Skin of body (tissue), 1 donor: ENCODE measurements at regions not wholly inside any gene's neighbourhood (a gene's known extent, or its start where the extent isn't known, plus 50 kb on each side); places are given as distances from the start of the nearest gene placed in this dataset.
"Not testable (repeated sequence)": the region's sequence is repeated elsewhere in the genome, so short reads cannot be mapped to it uniquely, and the experiment has no call there.

ENCODE experiments used
- DNase-seq: peaks from one replicate; lab custom pipeline; 2025; lab: John Stamatoyannopoulos, UW

GRCh38 chr11:25755918-25756584, 575.9 kb upstream of the ANO3 start:
- DNase-seq, result no peak

GRCh38 chr11:25758145-25758661, 573.7 kb upstream of the ANO3 start:
- DNase-seq, result no peak

GRCh38 chr11:25766332-25767015, 565.5 kb upstream of the ANO3 start:
- no peak for DNase-seq

- no peak for DNase-seq
These were observed 562.6 kb upstream of the ANO3 start for GRCh38 chr11:25769287-25769686.

GRCh38 chr11:25771605-25772004, 560.3 kb upstream of the ANO3 start:
- DNase-seq, result no peak

- no peak for DNase-seq
These were observed 556.3 kb upstream of the ANO3 start for GRCh38 chr11:25775603-25776002.

GRCh38 chr11:25776238-25776637, 555.7 kb upstream of the ANO3 start:
- no peak for DNase-seq

- no peak for DNase-seq
These were observed 554.6 kb upstream of the ANO3 start for GRCh38 chr11:25777343-25777742.

GRCh38 chr11:25779033-25779432, 552.9 kb upstream of the ANO3 start:
- no peak for DNase-seq

- DNase-seq, result no peak
These were observed 544.5 kb upstream of the ANO3 start for GRCh38 chr11:25787416-25787815.

GRCh38 chr11:25790396-25790795, 541.5 kb upstream of the ANO3 start:
- DNase-seq, result no peak

GRCh38 chr11:25793637-25794036, 538.3 kb upstream of the ANO3 start:
- no peak for DNase-seq

- no peak for DNase-seq
These were observed 537.1 kb upstream of the ANO3 start for GRCh38 chr11:25794804-25795203.

- DNase-seq, result no peak
These were observed 515.5 kb upstream of the ANO3 start for GRCh38 chr11:25816411-25816810.

- DNase-seq, result no peak
These were observed 507.2 kb upstream of the ANO3 start for GRCh38 chr11:25824688-25825087.

- not testable (repeated sequence) for DNase-seq
These were observed 500.4 kb upstream of the ANO3 start for GRCh38 chr11:25831485-25831884.

GRCh38 chr11:25838918-25839625, 492.9 kb upstream of the ANO3 start:
- no peak for DNase-seq

GRCh38 chr11:25844811-25845210, 487.1 kb upstream of the ANO3 start:
- DNase-seq, result no peak

- no peak for DNase-seq
These were observed 476.0 kb upstream of the ANO3 start for GRCh38 chr11:25855916-25856315.

- no peak for DNase-seq
These were observed 472.2 kb upstream of the ANO3 start for GRCh38 chr11:25859776-25860175.

- peak; percentile 65 for DNase-seq
These were observed 471.1 kb upstream of the ANO3 start for GRCh38 chr11:25860677-25861450.

- DNase-seq, result no peak
These were observed 469.8 kb upstream of the ANO3 start for GRCh38 chr11:25862159-25862558.
